Neuronal stem cell (in vitro differentiated cells): ENCODE measurements at regions not wholly inside any gene's neighbourhood (a gene's known extent, or its start where the extent isn't known, plus 50 kb on each side); places are given as distances from the start of the nearest gene placed in this dataset.

Experiments used
- DNase-seq: peaks from one replicate; pipeline ENCODE4 v3.0.0-alpha.2; 2013; ENCODE audit warnings: low spot score
- H2AFZ ChIP-seq: one replicate; pipeline ENCODE4 v1.6.1; 2013; ENCODE audit warnings: mild to moderate bottlenecking, low read length, inconsistent platforms
- H2AK5ac ChIP-seq: 2 replicates; pipeline ENCODE4 v1.6.1; 2013; ENCODE audit warnings: low read depth, mild to moderate bottlenecking, inconsistent platforms, low read length, moderate library complexity, mixed read lengths
- H2BK120ac ChIP-seq: 2 replicates; pipeline ENCODE4 v1.6.1; 2013; ENCODE audit warnings: low read depth, mild to moderate bottlenecking, inconsistent platforms, low read length, moderate library complexity, mixed read lengths
- H2BK12ac ChIP-seq: one replicate; pipeline ENCODE4 v1.6.1; 2013; ENCODE audit warnings: low read length, inconsistent platforms
- H2BK15ac ChIP-seq: 2 replicates; pipeline ENCODE4 v1.6.1; 2013; ENCODE audit warnings: mild to moderate bottlenecking, low read length, inconsistent platforms, mixed read lengths
- H2BK5ac ChIP-seq: one replicate; pipeline ENCODE4 v1.6.1; 2013; ENCODE audit warnings: inconsistent platforms, mild to moderate bottlenecking, low read length, moderate library complexity
- H3K14ac ChIP-seq: one replicate; pipeline ENCODE4 v1.6.1; 2013; ENCODE audit warnings: low read length, inconsistent platforms
- H3K18ac ChIP-seq: 2 replicates; pipeline ENCODE4 v1.6.1; 2013; ENCODE audit warnings: low read length, inconsistent platforms
- H3K23ac ChIP-seq: 2 replicates; pipeline ENCODE4 v1.6.1; 2013; ENCODE audit warnings: low read depth, mild to moderate bottlenecking, mixed read lengths, low read length, inconsistent platforms; ENCODE audit not compliant: poor library complexity
- H3K27ac ChIP-seq: replicated peaks from 3 replicates; pipeline ENCODE4 v1.5.1; 2013; ENCODE audit warnings: low read length, inconsistent platforms
- H3K27me3 ChIP-seq, 3 experiments: 2 replicates each; pipeline ENCODE4 v1.6.1; 2013; ENCODE audit warnings: low read length in 3 of 3, mild to moderate bottlenecking in 2 of 3, inconsistent platforms in 1 of 3, low read depth in 1 of 3, mixed read lengths in 1 of 3, moderate library complexity in 1 of 3; ENCODE audit not compliant: control insufficient read depth in 3 of 3, insufficient read depth in 3 of 3
- H3K36me3 ChIP-seq, 2 donors: replicated peaks in 1 of 2; 2 replicates each; pipeline ENCODE4 v1.6.1; 2013; ENCODE audit warnings: low read length in 2 of 2; ENCODE audit not compliant: control insufficient read depth in 2 of 2, insufficient read depth in 2 of 2
- H3K4ac ChIP-seq: 2 replicates; pipeline ENCODE4 v1.6.1; 2013; ENCODE audit warnings: inconsistent platforms, mild to moderate bottlenecking, low read length, moderate library complexity
- H3K4me1 ChIP-seq, 2 donors: 1 replicate in 1 of 2; 2 replicates in 1 of 2; pipeline ENCODE4 v1.6.1; 2013; ENCODE audit warnings: low read length in 2 of 2, low read depth in 1 of 2; ENCODE audit not compliant: control insufficient read depth in 2 of 2, insufficient read depth in 1 of 2
- H3K4me2 ChIP-seq: one replicate; pipeline ENCODE4 v1.6.1; 2013; ENCODE audit warnings: mild to moderate bottlenecking, low read length, inconsistent platforms; ENCODE audit not compliant: insufficient read depth, poor library complexity, severe bottlenecking
- H3K4me3 ChIP-seq, 2 donors: 2 replicates each; pipeline ENCODE4 v1.5.1; 2013; ENCODE audit warnings: low read length in 2 of 2, mild to moderate bottlenecking in 2 of 2, inconsistent platforms in 1 of 2, moderate library complexity in 1 of 2
- H3K79me1 ChIP-seq: one replicate; pipeline ENCODE4 v1.6.1; 2013; ENCODE audit warnings: low read depth, mild to moderate bottlenecking, inconsistent platforms, low read length, moderate library complexity
- H3K9ac ChIP-seq: one replicate; pipeline ENCODE4 v1.6.1; 2013; ENCODE audit warnings: mild to moderate bottlenecking, low read depth, low read length, inconsistent platforms; ENCODE audit not compliant: poor library complexity
- H3K9me3 ChIP-seq, 2 donors: replicated peaks in 1 of 2; 2 replicates each; pipeline versions ENCODE3 to v1.6.1; 2013; ENCODE audit warnings: low read length in 2 of 2, mild to moderate bottlenecking in 2 of 2, inconsistent platforms in 1 of 2, low read depth in 1 of 2, mixed read lengths in 1 of 2, moderate library complexity in 1 of 2; ENCODE audit not compliant: control insufficient read depth in 2 of 2, insufficient read depth in 1 of 2
- H4K8ac ChIP-seq: one replicate; pipeline ENCODE4 v1.6.1; 2013; ENCODE audit warnings: low read depth, mild to moderate bottlenecking, inconsistent platforms, low read length, moderate library complexity
- H4K91ac ChIP-seq: one replicate; pipeline ENCODE4 v1.6.1; 2013; ENCODE audit warnings: low read length, low read depth, mild to moderate bottlenecking, inconsistent platforms; ENCODE audit not compliant: poor library complexity
- WGBS, 2 donors: extraction: QIAGEN DNeasy Blood & Tissue Kit; methylation state at CpG; one replicate each; pipeline ENCODE4 v1.1.7; 2013; ENCODE audit warnings: missing lambda C conversion rate in 2 of 2, mixed read lengths in 1 of 2; ENCODE audit not compliant: insufficient read length in 2 of 2, insufficient replicate concordance in 1 of 2; ENCODE audit errors: extremely low coverage in 2 of 2; 5-methylcytosine and 5-hydroxymethylcytosine counted together

DNA sequence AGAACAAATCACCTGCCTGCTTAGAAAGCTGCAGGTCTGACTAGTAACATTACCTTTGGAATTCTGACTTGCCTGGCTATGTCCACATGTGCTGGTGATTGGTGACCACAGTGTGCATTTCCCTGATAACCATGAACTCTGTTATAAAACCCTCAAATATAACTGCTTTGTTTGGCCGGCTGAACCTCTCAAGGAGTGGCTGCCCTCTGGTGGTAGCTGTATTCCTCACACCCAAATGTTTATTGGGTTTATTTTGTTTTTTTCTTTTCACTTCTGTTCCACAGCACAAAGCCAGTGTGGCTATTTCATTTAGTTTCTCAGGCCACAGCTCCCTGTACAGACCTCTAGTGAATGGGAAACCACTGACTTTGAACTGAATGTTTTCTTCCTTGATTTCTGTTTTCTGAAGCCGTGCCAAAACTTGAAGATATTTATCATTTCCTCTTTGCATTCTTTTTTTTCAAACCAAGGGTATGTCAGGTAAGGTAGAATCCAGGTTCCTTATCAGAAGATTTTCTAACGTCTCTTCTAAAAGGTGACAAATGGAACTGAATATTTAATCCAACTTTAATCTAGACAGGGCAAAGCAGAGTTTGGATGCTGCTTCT is 549.0 kb upstream of the VRK2 start:
- WGBS, 2 donors: no CpG with 5 or more reads among the region's 3 CpGs

GRCh38 chr2:57504787-57505186 is 541.8 kb upstream of the VRK2 start:
- Histone ChIP-seq H4K8ac (no peak overlapping the region), H3K9me3 (no peaks in the 10 kb centered on the region), H2AFZ (no peak overlapping the region), H3K27me3 (no peaks in the 10 kb centered on the region), H3K4me3 (no peak overlapping the region), H2BK12ac (no peak overlapping the region), H2BK15ac (no peak overlapping the region), H2AK5ac (no peak overlapping the region), H2BK120ac (no peak overlapping the region), H2BK5ac (no peak overlapping the region), H4K91ac (no peak overlapping the region), H3K36me3 (no peaks in the 10 kb centered on the region), H3K4me2 (no peak overlapping the region), H3K4me1 (no peaks in the 10 kb centered on the region), H3K27ac (no peak overlapping the region), H3K14ac (no peak overlapping the region), H3K23ac (no peak overlapping the region), H3K4ac (no peak overlapping the region), H3K18ac (no peak overlapping the region), H3K79me1 (no peaks in the 10 kb centered on the region), H3K9ac (no peak overlapping the region)
- no CpG with 5 or more reads among the region's 1 CpG for WGBS, 2 donors
- DNase-seq: no peak

More for the DNA sequence above, 549.0 kb upstream of the VRK2 start:
- H3K4me1 ChIP-seq: no peaks in the 10 kb centered on the region
- no peak overlapping the region for H3K27ac ChIP-seq
- no peak overlapping the region for H3K18ac ChIP-seq
- H3K79me1 ChIP-seq: no peaks in the 10 kb centered on the region
- H4K8ac ChIP-seq: no peak overlapping the region
- peak; percentile 30 for DNase-seq
- no peak overlapping the region for H2BK5ac ChIP-seq
- no peak overlapping the region for H3K4me2 ChIP-seq
- no peaks in the 10 kb centered on the region for H3K27me3 ChIP-seq
- H3K23ac ChIP-seq: no peak overlapping the region
- H3K36me3 ChIP-seq: no peaks in the 10 kb centered on the region
- no peak overlapping the region for H3K4me3 ChIP-seq
- H2BK12ac ChIP-seq: no peak overlapping the region
- no peaks in the 10 kb centered on the region for H3K9me3 ChIP-seq
- H3K14ac ChIP-seq: no peak overlapping the region
- no peak overlapping the region for H4K91ac ChIP-seq
- H2BK15ac ChIP-seq: no peak overlapping the region
- H2BK120ac ChIP-seq: no peak overlapping the region
- no peak overlapping the region for H3K4ac ChIP-seq
- H2AFZ ChIP-seq: no peak overlapping the region
- no peak overlapping the region for H2AK5ac ChIP-seq
- no peak overlapping the region for H3K9ac ChIP-seq

- Histone ChIP-seq H3K9me3 (no peaks in the 10 kb centered on the region), H3K4me3 (no peak overlapping the region), H4K91ac (no peak overlapping the region), H3K23ac (no peak overlapping the region), H2BK12ac (no peak overlapping the region), H3K36me3 (no peaks in the 10 kb centered on the region), H3K4ac (no peak overlapping the region), H3K9ac (no peak overlapping the region), H2BK120ac (no peak overlapping the region), H3K27me3 (no peaks in the 10 kb centered on the region), H4K8ac (no peak overlapping the region), H2AK5ac (no peak overlapping the region), H3K79me1 (no peaks in the 10 kb centered on the region), H2BK15ac (no peak overlapping the region), H3K18ac (no peak overlapping the region), H2AFZ (no peak overlapping the region), H3K4me2 (no peak overlapping the region), H2BK5ac (no peak overlapping the region), H3K14ac (no peak overlapping the region), H3K27ac (no peak overlapping the region), H3K4me1 (no peaks in the 10 kb centered on the region)
- DNase-seq: no peak
- WGBS, 2 donors: no CpG with 5 or more reads among the region's 2 CpGs
These were observed 537.4 kb upstream of the VRK2 start for GRCh38 chr2:57509189-57509588.

- Histone ChIP-seq H3K79me1 (no peaks in the 10 kb centered on the region), H3K18ac (no peak overlapping the region), H3K4me1 (no peaks in the 10 kb centered on the region), H3K27ac (no peak overlapping the region), H3K4ac (no peak overlapping the region), H3K9ac (no peak overlapping the region), H2BK5ac (no peak overlapping the region), H3K9me3 (no peaks in the 10 kb centered on the region), H3K4me3 (no peak overlapping the region), H3K14ac (no peak overlapping the region), H2AFZ (no peak overlapping the region), H2BK15ac (no peak overlapping the region), H2BK12ac (no peak overlapping the region), H2AK5ac (no peak overlapping the region), H3K23ac (no peak overlapping the region), H4K8ac (no peak overlapping the region), H3K36me3 (no peaks in the 10 kb centered on the region), H4K91ac (no peak overlapping the region), H3K4me2 (no peak overlapping the region), H2BK120ac (no peak overlapping the region), H3K27me3 (no peaks in the 10 kb centered on the region)
- WGBS, 2 donors: no CpG with 5 or more reads among the region's 4 CpGs
- no peak for DNase-seq
These were observed 535.9 kb upstream of the VRK2 start for GRCh38 chr2:57510704-57511103.
